IMR-90 (cell line): ENCODE measurements at regions not wholly inside any gene's neighbourhood (a gene's known extent, or its start where the extent isn't known, plus 50 kb on each side); places are given as distances from the start of the nearest gene placed in this dataset.

Source experiments
- ATAC-seq: fragments of 200-7000 bp; cut with Tn5 transposase; 2 replicates; pipeline ENCODE4 v1.9.1; 2020; ENCODE audit warnings: low read depth, mild to moderate bottlenecking, moderate library complexity
- BruUV-seq: library from RNA; stranded (reverse); fragments of 400-500 nt; replicated peaks from 2 replicates; lab custom pipeline; 2021; lab: Mats Ljungman, UMichigan
- CTCF ChIA-PET: fragments of 300-600 bp; formaldehyde crosslinking; extraction: SDS; loops from one replicate; lab custom pipeline; 2021; ENCODE audit warnings: antibody characterized with exemption; lab: Yijun Ruan, JAX
- POLR2A ChIA-PET: fragments of 300-600 bp; sonication (Branson Sonifier 250); formaldehyde crosslinking; loops from one replicate; lab custom pipeline; 2022; ENCODE audit warnings: antibody characterized with exemption; ENCODE audit not compliant: unreplicated experiment; lab: Charles Lee
- DNase-seq: peaks from one replicate; pipeline ENCODE4 v3.0.0; 2013
- H2AFZ ChIP-seq: replicated peaks from 2 replicates; pipeline ENCODE3; 2013; ENCODE audit warnings: low read length, mild to moderate bottlenecking; ENCODE audit not compliant: poor library complexity
- H2AK5ac ChIP-seq: 2 replicates; pipeline ENCODE4 v1.6.1; 2013; ENCODE audit warnings: low read depth, low read length, inconsistent platforms
- H2AK9ac ChIP-seq: replicated peaks from 2 replicates; pipeline ENCODE3; 2013; ENCODE audit warnings: mild to moderate bottlenecking, low read depth, low read length, moderate library complexity; ENCODE audit not compliant: poor library complexity
- H2BK120ac ChIP-seq: 2 replicates; pipeline ENCODE4 v1.6.1; 2013; ENCODE audit warnings: low read depth, low read length, inconsistent platforms
- H2BK15ac ChIP-seq: 3 replicates; pipeline ENCODE4 v1.6.1; 2013; ENCODE audit warnings: low read depth, low read length, inconsistent platforms
- H2BK20ac ChIP-seq: 2 replicates; pipeline ENCODE4 v1.6.1; 2013; ENCODE audit warnings: low read depth, mild to moderate bottlenecking, inconsistent platforms, low read length, moderate library complexity
- H2BK5ac ChIP-seq: 2 replicates; pipeline ENCODE4 v1.6.1; 2013; ENCODE audit warnings: mild to moderate bottlenecking, low read depth, low read length, inconsistent platforms; ENCODE audit not compliant: poor library complexity, severe bottlenecking
- H3K14ac ChIP-seq: replicated peaks from 2 replicates; pipeline ENCODE4 v1.6.1; 2013; ENCODE audit warnings: low read depth, low read length, inconsistent platforms
- H3K18ac ChIP-seq: 2 replicates; pipeline ENCODE4 v1.6.1; 2013; ENCODE audit warnings: low read depth, low read length, control low read depth
- H3K23ac ChIP-seq: 2 replicates; pipeline ENCODE4 v1.6.1; 2013; ENCODE audit warnings: low read depth, low read length, inconsistent platforms
- H3K27ac ChIP-seq: 2 replicates; pipeline ENCODE4 v1.5.1; 2013; ENCODE audit warnings: mild to moderate bottlenecking, control low read depth, low read length; ENCODE audit not compliant: insufficient read depth
- H3K27me3 ChIP-seq: 2 replicates; pipeline ENCODE4 v1.6.1; 2013; ENCODE audit warnings: low read length; ENCODE audit not compliant: control insufficient read depth, insufficient read depth
- H3K36me3 ChIP-seq: 2 replicates; pipeline ENCODE4 v1.6.1; 2013; ENCODE audit warnings: low read length, mixed read lengths; ENCODE audit not compliant: control insufficient read depth, insufficient read depth
- H3K4ac ChIP-seq: 2 replicates; pipeline ENCODE4 v1.6.1; 2013; ENCODE audit warnings: low read depth, low read length, inconsistent platforms
- H3K4me1 ChIP-seq: 2 replicates; pipeline ENCODE4 v1.6.1; 2013; ENCODE audit warnings: low read length, mixed read lengths; ENCODE audit not compliant: control insufficient read depth, insufficient read depth
- H3K4me2 ChIP-seq: 2 replicates; pipeline ENCODE4 v1.6.1; 2013; ENCODE audit warnings: low read depth, mild to moderate bottlenecking, control low read depth, low read length, moderate library complexity
- H3K4me3 ChIP-seq: 2 replicates; pipeline ENCODE4 v1.5.1; 2013; ENCODE audit warnings: low read depth, mild to moderate bottlenecking, control low read depth, low read length, moderate library complexity; ENCODE audit not compliant: insufficient read depth
- H3K56ac ChIP-seq: 2 replicates; pipeline ENCODE4 v1.6.1; 2013; ENCODE audit warnings: low read length, inconsistent platforms; ENCODE audit not compliant: insufficient read depth; ENCODE audit errors: extremely low read depth
- H3K79me1 ChIP-seq, 2 experiments: 2 replicates each; pipeline ENCODE4 v1.6.1; 2013; ENCODE audit warnings: low read length in 2 of 2, inconsistent platforms in 1 of 2, low read depth in 1 of 2
- H3K9ac ChIP-seq: 2 replicates; pipeline ENCODE4 v1.6.1; 2013; ENCODE audit warnings: low read depth, low read length, control low read depth
- H3K9me1 ChIP-seq: 2 replicates; pipeline ENCODE4 v1.6.1; 2013; ENCODE audit warnings: low read length, inconsistent platforms; ENCODE audit not compliant: insufficient read depth
- H3K9me3 ChIP-seq: 2 replicates; pipeline ENCODE4 v1.6.1; 2013; ENCODE audit warnings: low read length; ENCODE audit not compliant: control insufficient read depth, insufficient read depth
- H4K20me1 ChIP-seq: 2 replicates; pipeline ENCODE4 v1.6.1; 2013; ENCODE audit warnings: low read length, inconsistent platforms; ENCODE audit not compliant: insufficient read depth
- H4K5ac ChIP-seq: 2 replicates; pipeline ENCODE4 v1.6.1; 2013; ENCODE audit warnings: mild to moderate bottlenecking, low read depth, low read length, control low read depth
- H4K8ac ChIP-seq, 2 experiments: 2 replicates each; pipeline ENCODE4 v1.6.1; 2013; ENCODE audit warnings: low read depth in 2 of 2, low read length in 2 of 2, control low read depth in 1 of 2, inconsistent platforms in 1 of 2
- H4K91ac ChIP-seq: 2 replicates; pipeline ENCODE4 v1.6.1; 2013; ENCODE audit warnings: low read depth, low read length, inconsistent platforms; ENCODE audit not compliant: insufficient read depth
- CHD1 ChIP-seq: IDR thresholded peaks from 2 replicates; pipeline ENCODE4 v1.6.1; 2012; ENCODE audit warnings: low read depth, low read length, improper control_type of control experiment
- MAFK ChIP-seq: IDR thresholded peaks from 2 replicates; pipeline ENCODE4 v1.6.1; 2012; ENCODE audit warnings: low read depth, low read length, improper control_type of control experiment
- MAZ ChIP-seq: IDR thresholded peaks from 2 replicates; pipeline ENCODE4 v1.6.1; 2012; ENCODE audit warnings: low read depth, mild to moderate bottlenecking, low read length, improper control_type of control experiment, moderate library complexity, borderline replicate concordance
- MXI1 ChIP-seq: IDR thresholded peaks from 2 replicates; pipeline ENCODE4 v1.6.1; 2012; ENCODE audit warnings: low read depth, mild to moderate bottlenecking, low read length, moderate library complexity, borderline replicate concordance
- NFE2L2 ChIP-seq: fragments of 150-350 bp; IDR thresholded peaks from 2 replicates; pipeline ENCODE4 v1.6.1; 2016; ENCODE audit warnings: low read depth, mild to moderate bottlenecking, low read length
- POLR2A ChIP-seq: IDR thresholded peaks from 2 replicates; pipeline ENCODE4 v1.6.1; 2012; ENCODE audit warnings: mild to moderate bottlenecking, low read depth, low read length
- RCOR1 ChIP-seq: IDR thresholded peaks from 2 replicates; pipeline ENCODE4 v1.6.1; 2012; ENCODE audit warnings: mild to moderate bottlenecking, low read length, improper control_type of control experiment; ENCODE audit not compliant: insufficient replicate concordance
- WGBS, 2 experiments: methylation state at CpG; one replicate each; pipeline versions ENCODE4 v1.1.5 to v1.1.7; 2013; ENCODE audit warnings: missing lambda C conversion rate in 2 of 2; ENCODE audit not compliant: insufficient read length in 1 of 2; ENCODE audit errors: extremely low coverage in 2 of 2; 5-methylcytosine and 5-hydroxymethylcytosine counted together
- dilution Hi-C: fragments of 300-500 bp; cut with HindIII; formaldehyde crosslinking; loops from one replicate; pipeline ENCODE4 v1.14.3; 2018; ENCODE audit warnings: low sequenced_read_pairs; ENCODE audit not compliant: unreplicated experiment
- in situ Hi-C: fragments of 300-500 bp; cut with MboI; formaldehyde crosslinking; loops from 3 replicates; pipeline ENCODE4 v1.14.3; 2019; ENCODE audit warnings: low sequenced_read_pairs, inconsistent platforms, mixed read lengths
- intact Hi-C: fragments of 100-400 bp; cut with micrococcal nuclease; formaldehyde crosslinking; loops from 2 replicates; pipeline ENCODE4 v1.10.0; 2022
- TF ChIP-seq, protein P1 (sequence below): fragments of 150-350 bp; IDR thresholded peaks from 2 replicates; pipeline ENCODE4 v1.6.1; 2016; ENCODE audit warnings: low read depth, mild to moderate bottlenecking, low read length, moderate library complexity, borderline replicate concordance
- TF ChIP-seq, protein P2 (sequence below): conservative IDR thresholded peaks from 2 replicates; pipeline ENCODE4 v1.5.1; 2012; ENCODE audit warnings: mild to moderate bottlenecking, low read depth, low read length, improper control_type of control experiment

DNA sequence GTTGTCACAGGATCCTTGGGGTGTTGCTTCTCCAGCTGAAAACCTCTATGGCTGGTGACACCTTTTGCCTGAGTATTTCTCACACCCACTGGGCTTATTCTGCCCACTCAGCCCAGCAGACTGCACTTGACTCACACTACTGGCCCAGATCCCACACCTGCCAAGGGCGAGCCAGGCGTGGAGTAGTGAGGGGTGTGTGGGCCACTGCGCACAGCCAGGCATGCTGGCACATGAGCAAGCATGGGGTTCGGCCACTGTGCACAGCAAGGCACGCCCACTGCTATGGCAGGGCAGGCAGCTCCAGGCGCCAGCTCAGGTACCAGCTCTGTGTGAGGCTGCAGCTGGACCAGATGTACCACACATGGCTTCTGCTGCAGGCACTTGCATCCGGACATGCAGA is 116.5 kb upstream of the MTNR1B start:
- TF ChIP-seq, protein P1, sequence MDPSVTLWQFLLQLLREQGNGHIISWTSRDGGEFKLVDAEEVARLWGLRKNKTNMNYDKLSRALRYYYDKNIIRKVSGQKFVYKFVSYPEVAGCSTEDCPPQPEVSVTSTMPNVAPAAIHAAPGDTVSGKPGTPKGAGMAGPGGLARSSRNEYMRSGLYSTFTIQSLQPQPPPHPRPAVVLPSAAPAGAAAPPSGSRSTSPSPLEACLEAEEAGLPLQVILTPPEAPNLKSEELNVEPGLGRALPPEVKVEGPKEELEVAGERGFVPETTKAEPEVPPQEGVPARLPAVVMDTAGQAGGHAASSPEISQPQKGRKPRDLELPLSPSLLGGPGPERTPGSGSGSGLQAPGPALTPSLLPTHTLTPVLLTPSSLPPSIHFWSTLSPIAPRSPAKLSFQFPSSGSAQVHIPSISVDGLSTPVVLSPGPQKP, result no peak
- TF ChIP-seq MAZ (no peak), MAFK (no peak), NFE2L2 (no peak), RCOR1 (no peak), CHD1 (no peak), POLR2A (no peak), MXI1 (no peak)
- TF ChIP-seq, protein P2, sequence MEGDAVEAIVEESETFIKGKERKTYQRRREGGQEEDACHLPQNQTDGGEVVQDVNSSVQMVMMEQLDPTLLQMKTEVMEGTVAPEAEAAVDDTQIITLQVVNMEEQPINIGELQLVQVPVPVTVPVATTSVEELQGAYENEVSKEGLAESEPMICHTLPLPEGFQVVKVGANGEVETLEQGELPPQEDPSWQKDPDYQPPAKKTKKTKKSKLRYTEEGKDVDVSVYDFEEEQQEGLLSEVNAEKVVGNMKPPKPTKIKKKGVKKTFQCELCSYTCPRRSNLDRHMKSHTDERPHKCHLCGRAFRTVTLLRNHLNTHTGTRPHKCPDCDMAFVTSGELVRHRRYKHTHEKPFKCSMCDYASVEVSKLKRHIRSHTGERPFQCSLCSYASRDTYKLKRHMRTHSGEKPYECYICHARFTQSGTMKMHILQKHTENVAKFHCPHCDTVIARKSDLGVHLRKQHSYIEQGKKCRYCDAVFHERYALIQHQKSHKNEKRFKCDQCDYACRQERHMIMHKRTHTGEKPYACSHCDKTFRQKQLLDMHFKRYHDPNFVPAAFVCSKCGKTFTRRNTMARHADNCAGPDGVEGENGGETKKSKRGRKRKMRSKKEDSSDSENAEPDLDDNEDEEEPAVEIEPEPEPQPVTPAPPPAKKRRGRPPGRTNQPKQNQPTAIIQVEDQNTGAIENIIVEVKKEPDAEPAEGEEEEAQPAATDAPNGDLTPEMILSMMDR, result no peak
- in situ Hi-C loops (no loop called here), intact Hi-C loops (no loop called here), dilution Hi-C loops (no loop called here)
- no peaks in the 10 kb centered on the region; the same call in 1 of the 2 replicates for H3K27me3 ChIP-seq
- H3K4me3 ChIP-seq, result no peak overlapping the region
- no TSS peak for BruUV-seq
- no peaks in the 10 kb centered on the region for H4K20me1 ChIP-seq
- CTCF ChIA-PET, result no interaction called here
- no peak overlapping the region for H2BK15ac ChIP-seq
- no peak overlapping the region for H4K5ac ChIP-seq
- no peaks in the 10 kb centered on the region for H3K36me3 ChIP-seq
- no peak overlapping the region for H2BK5ac ChIP-seq
- H2BK120ac ChIP-seq, result no peak overlapping the region
- no peak overlapping the region for H3K14ac ChIP-seq
- H2AK5ac ChIP-seq, result no peak overlapping the region
- H3K9me1 ChIP-seq, result no peaks in the 10 kb centered on the region
- H3K56ac ChIP-seq, result no peak overlapping the region
- H3K18ac ChIP-seq, result no peak overlapping the region
- H4K91ac ChIP-seq, result no peak overlapping the region
- H3K4ac ChIP-seq, result no peak overlapping the region
- no peak overlapping the region for H4K8ac ChIP-seq
- DNase-seq (no peak), ATAC-seq (no peak)
- H3K4me1 ChIP-seq, result no peaks in the 10 kb centered on the region
- H3K9ac ChIP-seq, result no peak overlapping the region
- H2AFZ ChIP-seq, result no peak overlapping the region
- H2AK9ac ChIP-seq, result no peak overlapping the region
- no peak overlapping the region for H2BK20ac ChIP-seq
- no peak overlapping the region for H3K4me2 ChIP-seq
- POLR2A ChIA-PET, result no interaction called here
- H3K27ac ChIP-seq, result no peak overlapping the region
- H3K23ac ChIP-seq, result no peak overlapping the region
- no CpG with 5 or more reads among the region's 7 CpGs for WGBS, 2 experiments
- H3K79me1 ChIP-seq, result no peaks in the 10 kb centered on the region
- no peaks in the 10 kb centered on the region for H3K9me3 ChIP-seq
